Progenitor cell of endocrine pancreas (in vitro differentiated cells): ENCODE measurements at regions not wholly inside any gene's neighbourhood (a gene's known extent, or its start where the extent isn't known, plus 50 kb on each side); places are given as distances from the start of the nearest gene placed in this dataset.

ENCODE experiments used
- DNase-seq: peaks from one replicate; pipeline ENCODE4 v3.0.0; 2021; ENCODE audit warnings: low spot score; ENCODE audit not compliant: unreplicated experiment
- H3K27ac Mint-ChIP-seq: 2 replicates; pipeline ENCODE4 v1.8.0; 2021; ENCODE audit warnings: mild to moderate bottlenecking, moderate library complexity, mixed read lengths
- H3K27me3 Mint-ChIP-seq: 2 replicates; pipeline ENCODE4 v1.8.0; 2021; ENCODE audit warnings: mixed read lengths
- H3K36me3 Mint-ChIP-seq: 2 replicates; pipeline ENCODE4 v1.8.0; 2022; ENCODE audit warnings: mixed read lengths; ENCODE audit not compliant: insufficient read depth
- H3K4me1 Mint-ChIP-seq: 2 replicates; pipeline ENCODE4 v1.8.0; 2021; ENCODE audit warnings: low read depth, mixed read lengths
- H3K4me3 Mint-ChIP-seq: 2 replicates; pipeline ENCODE4 v1.8.0; 2021; ENCODE audit warnings: low read depth, mild to moderate bottlenecking, moderate library complexity, mixed read lengths
- H3K9me3 Mint-ChIP-seq: 2 replicates; pipeline ENCODE4 v1.8.0; 2021; ENCODE audit warnings: low read depth, mixed read lengths
- TF ChIP-seq, protein P1 (sequence below): fragments of 200-600 bp; sonication (generic); IDR thresholded peaks from one replicate; pipeline ENCODE4 v1.5.0; 2021; ENCODE audit warnings: antibody characterized with exemption, mild to moderate bottlenecking; ENCODE audit not compliant: unreplicated experiment

- H3K27me3 Mint-ChIP-seq, result no peaks in the 10 kb centered on the region
- H3K27ac Mint-ChIP-seq, result no peak overlapping the region
- H3K9me3 Mint-ChIP-seq, result peaks cover 5% of the 10 kb centered on the region
- DNase-seq, result no peak
- no peaks in the 10 kb centered on the region for H3K36me3 Mint-ChIP-seq
- H3K4me3 Mint-ChIP-seq, result no peak overlapping the region
- H3K4me1 Mint-ChIP-seq, result peaks cover 9% of the 10 kb centered on the region
- TF ChIP-seq, protein P1, sequence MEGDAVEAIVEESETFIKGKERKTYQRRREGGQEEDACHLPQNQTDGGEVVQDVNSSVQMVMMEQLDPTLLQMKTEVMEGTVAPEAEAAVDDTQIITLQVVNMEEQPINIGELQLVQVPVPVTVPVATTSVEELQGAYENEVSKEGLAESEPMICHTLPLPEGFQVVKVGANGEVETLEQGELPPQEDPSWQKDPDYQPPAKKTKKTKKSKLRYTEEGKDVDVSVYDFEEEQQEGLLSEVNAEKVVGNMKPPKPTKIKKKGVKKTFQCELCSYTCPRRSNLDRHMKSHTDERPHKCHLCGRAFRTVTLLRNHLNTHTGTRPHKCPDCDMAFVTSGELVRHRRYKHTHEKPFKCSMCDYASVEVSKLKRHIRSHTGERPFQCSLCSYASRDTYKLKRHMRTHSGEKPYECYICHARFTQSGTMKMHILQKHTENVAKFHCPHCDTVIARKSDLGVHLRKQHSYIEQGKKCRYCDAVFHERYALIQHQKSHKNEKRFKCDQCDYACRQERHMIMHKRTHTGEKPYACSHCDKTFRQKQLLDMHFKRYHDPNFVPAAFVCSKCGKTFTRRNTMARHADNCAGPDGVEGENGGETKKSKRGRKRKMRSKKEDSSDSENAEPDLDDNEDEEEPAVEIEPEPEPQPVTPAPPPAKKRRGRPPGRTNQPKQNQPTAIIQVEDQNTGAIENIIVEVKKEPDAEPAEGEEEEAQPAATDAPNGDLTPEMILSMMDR, result no peak
Observed at GRCh38 chr12:43169115-43169681, 382.8 kb downstream of the ADAMTS20 start.

DNA sequence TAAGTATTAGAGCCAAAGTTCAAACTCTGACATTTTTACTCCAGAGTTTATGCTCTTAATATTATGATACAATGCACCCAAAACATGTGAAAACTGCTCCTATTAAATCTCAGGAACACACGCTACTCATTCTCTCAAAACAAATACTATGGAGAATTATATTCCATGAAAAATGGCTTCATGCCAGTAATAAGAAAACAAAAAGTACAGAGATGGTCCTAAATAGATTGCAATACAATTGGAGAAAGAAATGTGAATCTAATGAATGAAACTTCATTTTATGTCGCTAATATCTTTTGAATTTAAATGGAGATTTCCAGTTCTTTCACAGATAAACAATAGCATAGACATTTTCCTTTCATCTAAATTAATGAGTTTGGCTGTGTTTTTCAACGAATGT lies 384.3 kb downstream of the ADAMTS20 start:
- Mint-ChIP-seq H3K27me3 (no peaks in the 10 kb centered on the region), H3K4me3 (no peak overlapping the region), H3K27ac (no peak overlapping the region), H3K36me3 (no peaks in the 10 kb centered on the region), H3K9me3 (peaks cover 5% of the 10 kb centered on the region), H3K4me1 (peaks cover 9% of the 10 kb centered on the region)
- TF ChIP-seq, protein P1, result no peak
- DNase-seq, result no peak

GRCh38 chr12:43165351-43165750 lies 386.7 kb downstream of the ADAMTS20 start:
- no peaks in the 10 kb centered on the region for H3K36me3 Mint-ChIP-seq
- TF ChIP-seq, protein P1, result no peak
- DNase-seq, result no peak
- H3K9me3 Mint-ChIP-seq, result no peaks in the 10 kb centered on the region
- peaks cover 8% of the 10 kb centered on the region for H3K4me1 Mint-ChIP-seq
- H3K27me3 Mint-ChIP-seq, result no peaks in the 10 kb centered on the region
- no peak overlapping the region for H3K27ac Mint-ChIP-seq
- H3K4me3 Mint-ChIP-seq, result no peak overlapping the region

DNA sequence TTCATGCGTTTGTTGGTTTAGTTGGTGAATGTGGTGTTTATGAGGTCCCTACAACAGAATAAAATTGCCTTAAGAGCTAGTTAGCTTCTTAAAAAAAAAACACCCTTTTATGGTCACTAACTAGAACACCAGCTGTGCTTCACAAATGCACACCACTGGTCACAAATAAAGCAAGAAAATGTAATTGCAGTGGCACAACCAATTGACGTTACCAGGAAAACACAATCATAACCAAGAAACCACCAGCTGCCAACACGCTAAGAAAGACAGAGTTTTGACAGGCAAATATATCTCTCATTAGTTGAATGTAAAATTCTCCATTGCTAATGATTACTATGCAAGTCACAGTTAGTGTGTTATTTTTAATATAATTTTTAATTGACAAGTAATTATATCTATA lies 389.9 kb downstream of the ADAMTS20 start:
- H3K36me3 Mint-ChIP-seq, result no peaks in the 10 kb centered on the region
- DNase-seq, result no peak
- no peak overlapping the region for H3K27ac Mint-ChIP-seq
- no peaks in the 10 kb centered on the region for H3K27me3 Mint-ChIP-seq
- H3K9me3 Mint-ChIP-seq, result peaks cover 3% of the 10 kb centered on the region
- H3K4me1 Mint-ChIP-seq, result no peaks in the 10 kb centered on the region
- H3K4me3 Mint-ChIP-seq, result no peak overlapping the region
- TF ChIP-seq, protein P1, result no peak

- H3K4me3 Mint-ChIP-seq, result no peak overlapping the region
- DNase-seq, result no peak
- H3K27me3 Mint-ChIP-seq, result no peaks in the 10 kb centered on the region
- H3K4me1 Mint-ChIP-seq, result no peaks in the 10 kb centered on the region
- TF ChIP-seq, protein P1, result no peak
- no peaks in the 10 kb centered on the region for H3K36me3 Mint-ChIP-seq
- no peak overlapping the region for H3K27ac Mint-ChIP-seq
- H3K9me3 Mint-ChIP-seq, result peaks cover 3% of the 10 kb centered on the region
Observed at GRCh38 chr12:43159506-43159905, 392.5 kb downstream of the ADAMTS20 start.
